HL-60 (cell line): ENCODE measurements at regions not wholly inside any gene's neighbourhood (a gene's known extent, or its start where the extent isn't known, plus 50 kb on each side); places are given as distances from the start of the nearest gene placed in this dataset.

Experiments
- GABPA ChIP-seq: IDR thresholded peaks from 2 replicates; pipeline ENCODE4 v1.6.1; 2012; ENCODE audit warnings: low read depth
- POLR2AphosphoS5 ChIP-seq: IDR thresholded peaks from 2 replicates; pipeline ENCODE4 v1.6.1; 2012; ENCODE audit warnings: low read depth
- SPI1 ChIP-seq: IDR thresholded peaks from 2 replicates; pipeline ENCODE4 v1.6.1; 2012; ENCODE audit warnings: low read depth, mild to moderate bottlenecking, borderline replicate concordance
- TF ChIP-seq, protein P1 (sequence below): IDR thresholded peaks from one replicate; pipeline ENCODE4 v1.5.1; 2011; ENCODE audit warnings: low read length, control low read depth, inconsistent platforms; ENCODE audit not compliant: insufficient read depth
- TF ChIP-seq, protein P2 (sequence below): IDR thresholded peaks from 2 replicates; pipeline ENCODE4 v1.6.1; 2012; ENCODE audit warnings: low read depth; ENCODE audit not compliant: insufficient replicate concordance

DNA sequence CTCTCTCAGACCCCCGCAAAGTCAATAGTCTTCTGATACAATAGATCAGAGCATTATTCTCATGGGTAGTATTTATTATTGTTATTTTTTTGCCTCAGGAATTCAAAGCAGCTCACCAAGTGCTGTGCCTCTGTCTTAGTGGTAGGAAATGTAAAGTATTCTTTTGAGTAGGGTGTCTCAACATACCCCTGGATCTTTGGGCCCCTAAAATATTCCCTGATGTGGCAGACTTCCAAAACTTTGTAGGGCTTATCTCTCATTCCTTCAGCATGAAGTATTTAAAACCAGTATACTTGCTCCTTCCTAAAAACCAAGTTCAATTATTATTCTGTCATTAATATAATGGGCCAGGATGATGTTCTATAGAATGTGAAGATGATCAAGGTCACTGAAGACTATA lies 115.3 kb upstream of the ZNF827 start:
- TF ChIP-seq, protein P1, sequence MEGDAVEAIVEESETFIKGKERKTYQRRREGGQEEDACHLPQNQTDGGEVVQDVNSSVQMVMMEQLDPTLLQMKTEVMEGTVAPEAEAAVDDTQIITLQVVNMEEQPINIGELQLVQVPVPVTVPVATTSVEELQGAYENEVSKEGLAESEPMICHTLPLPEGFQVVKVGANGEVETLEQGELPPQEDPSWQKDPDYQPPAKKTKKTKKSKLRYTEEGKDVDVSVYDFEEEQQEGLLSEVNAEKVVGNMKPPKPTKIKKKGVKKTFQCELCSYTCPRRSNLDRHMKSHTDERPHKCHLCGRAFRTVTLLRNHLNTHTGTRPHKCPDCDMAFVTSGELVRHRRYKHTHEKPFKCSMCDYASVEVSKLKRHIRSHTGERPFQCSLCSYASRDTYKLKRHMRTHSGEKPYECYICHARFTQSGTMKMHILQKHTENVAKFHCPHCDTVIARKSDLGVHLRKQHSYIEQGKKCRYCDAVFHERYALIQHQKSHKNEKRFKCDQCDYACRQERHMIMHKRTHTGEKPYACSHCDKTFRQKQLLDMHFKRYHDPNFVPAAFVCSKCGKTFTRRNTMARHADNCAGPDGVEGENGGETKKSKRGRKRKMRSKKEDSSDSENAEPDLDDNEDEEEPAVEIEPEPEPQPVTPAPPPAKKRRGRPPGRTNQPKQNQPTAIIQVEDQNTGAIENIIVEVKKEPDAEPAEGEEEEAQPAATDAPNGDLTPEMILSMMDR = no peak
- TF ChIP-seq POLR2AphosphoS5 (no peak), GABPA (no peak), SPI1 (no peak)
- TF ChIP-seq, protein P2, sequence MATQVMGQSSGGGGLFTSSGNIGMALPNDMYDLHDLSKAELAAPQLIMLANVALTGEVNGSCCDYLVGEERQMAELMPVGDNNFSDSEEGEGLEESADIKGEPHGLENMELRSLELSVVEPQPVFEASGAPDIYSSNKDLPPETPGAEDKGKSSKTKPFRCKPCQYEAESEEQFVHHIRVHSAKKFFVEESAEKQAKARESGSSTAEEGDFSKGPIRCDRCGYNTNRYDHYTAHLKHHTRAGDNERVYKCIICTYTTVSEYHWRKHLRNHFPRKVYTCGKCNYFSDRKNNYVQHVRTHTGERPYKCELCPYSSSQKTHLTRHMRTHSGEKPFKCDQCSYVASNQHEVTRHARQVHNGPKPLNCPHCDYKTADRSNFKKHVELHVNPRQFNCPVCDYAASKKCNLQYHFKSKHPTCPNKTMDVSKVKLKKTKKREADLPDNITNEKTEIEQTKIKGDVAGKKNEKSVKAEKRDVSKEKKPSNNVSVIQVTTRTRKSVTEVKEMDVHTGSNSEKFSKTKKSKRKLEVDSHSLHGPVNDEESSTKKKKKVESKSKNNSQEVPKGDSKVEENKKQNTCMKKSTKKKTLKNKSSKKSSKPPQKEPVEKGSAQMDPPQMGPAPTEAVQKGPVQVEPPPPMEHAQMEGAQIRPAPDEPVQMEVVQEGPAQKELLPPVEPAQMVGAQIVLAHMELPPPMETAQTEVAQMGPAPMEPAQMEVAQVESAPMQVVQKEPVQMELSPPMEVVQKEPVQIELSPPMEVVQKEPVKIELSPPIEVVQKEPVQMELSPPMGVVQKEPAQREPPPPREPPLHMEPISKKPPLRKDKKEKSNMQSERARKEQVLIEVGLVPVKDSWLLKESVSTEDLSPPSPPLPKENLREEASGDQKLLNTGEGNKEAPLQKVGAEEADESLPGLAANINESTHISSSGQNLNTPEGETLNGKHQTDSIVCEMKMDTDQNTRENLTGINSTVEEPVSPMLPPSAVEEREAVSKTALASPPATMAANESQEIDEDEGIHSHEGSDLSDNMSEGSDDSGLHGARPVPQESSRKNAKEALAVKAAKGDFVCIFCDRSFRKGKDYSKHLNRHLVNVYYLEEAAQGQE = no peak
